Erythroblast (primary cell): ENCODE measurements at regions not wholly inside any gene's neighbourhood (a gene's known extent, or its start where the extent isn't known, plus 50 kb on each side); places are given as distances from the start of the nearest gene placed in this dataset.

Experiments used
- GATA1 ChIP-seq: IDR thresholded peaks from 2 replicates; pipeline ENCODE4 v1.6.1; 2011; ENCODE audit warnings: low read depth, mild to moderate bottlenecking, control low read depth, low read length, moderate library complexity
- POLR2A ChIP-seq: IDR thresholded peaks from 2 replicates; pipeline ENCODE4 v1.6.1; 2011; ENCODE audit warnings: mild to moderate bottlenecking, low read length

DNA sequence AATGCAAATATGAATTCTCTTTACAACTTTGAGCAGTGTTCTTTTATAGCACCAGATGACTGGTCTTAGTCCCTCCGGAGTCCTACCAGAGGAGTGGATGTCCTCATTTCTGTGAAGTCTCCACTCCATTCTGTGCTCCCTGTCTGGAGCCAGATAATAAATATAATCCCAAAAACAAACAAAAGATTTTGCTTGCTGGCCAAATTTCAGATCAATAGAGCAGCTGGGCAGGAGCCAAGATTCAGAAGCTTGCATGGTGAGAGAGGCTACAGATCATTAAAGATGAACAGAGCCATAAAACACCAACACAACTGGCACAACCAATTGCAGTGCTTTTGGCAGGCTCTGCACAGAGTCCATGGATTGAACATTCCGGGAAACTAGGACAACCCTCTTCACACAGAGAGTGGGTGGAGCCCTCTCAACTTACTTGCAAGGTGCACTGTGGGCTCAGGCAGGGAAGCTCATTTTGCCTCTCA, 231.5 kb upstream of the SNX7 start:
- TF ChIP-seq POLR2A (no peak), GATA1 (no peak)
